Mammary epithelial cell (primary cell): ENCODE measurements at regions not wholly inside any gene's neighbourhood (a gene's known extent, or its start where the extent isn't known, plus 50 kb on each side); places are given as distances from the start of the nearest gene placed in this dataset.

ENCODE experiments used
- EZH2 ChIP-seq: IDR thresholded peaks from 2 replicates; pipeline ENCODE4 v1.6.1; 2012; ENCODE audit warnings: low read length, inconsistent platforms, borderline replicate concordance
- TF ChIP-seq, protein P1 (sequence below), 2 donors: IDR thresholded peaks in 1 of 2; conservative IDR thresholded peaks in 1 of 2; 2 replicates each; pipeline ENCODE4 v1.5.1; 2011 to 2012; ENCODE audit warnings: inconsistent platforms in 2 of 2, low read length in 2 of 2, mild to moderate bottlenecking in 2 of 2, control low read depth in 1 of 2, low read depth in 1 of 2; ENCODE audit not compliant: insufficient read depth in 1 of 2; ENCODE audit errors: extremely low read depth in 1 of 2

DNA sequence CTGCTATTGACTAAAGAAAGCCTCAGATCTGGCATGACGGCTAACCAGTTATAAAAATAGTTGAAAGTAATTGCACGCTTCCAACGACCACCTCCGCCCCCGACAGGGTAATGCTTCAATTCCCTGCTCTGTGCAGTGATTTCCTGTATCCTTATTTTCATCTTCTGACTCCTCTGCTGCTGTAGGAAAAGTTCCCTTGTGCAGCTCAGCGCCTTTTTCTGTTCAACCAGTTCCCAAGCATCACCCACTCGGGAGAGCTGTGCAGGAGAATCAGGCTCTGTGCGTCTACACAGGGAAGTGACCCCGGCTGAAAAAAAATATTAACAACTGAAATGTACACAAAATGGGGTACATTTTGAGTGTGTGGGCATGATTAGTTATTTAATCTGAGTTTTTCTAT, 91.3 kb upstream of the COPS8 start:
- TF ChIP-seq, protein P1, sequence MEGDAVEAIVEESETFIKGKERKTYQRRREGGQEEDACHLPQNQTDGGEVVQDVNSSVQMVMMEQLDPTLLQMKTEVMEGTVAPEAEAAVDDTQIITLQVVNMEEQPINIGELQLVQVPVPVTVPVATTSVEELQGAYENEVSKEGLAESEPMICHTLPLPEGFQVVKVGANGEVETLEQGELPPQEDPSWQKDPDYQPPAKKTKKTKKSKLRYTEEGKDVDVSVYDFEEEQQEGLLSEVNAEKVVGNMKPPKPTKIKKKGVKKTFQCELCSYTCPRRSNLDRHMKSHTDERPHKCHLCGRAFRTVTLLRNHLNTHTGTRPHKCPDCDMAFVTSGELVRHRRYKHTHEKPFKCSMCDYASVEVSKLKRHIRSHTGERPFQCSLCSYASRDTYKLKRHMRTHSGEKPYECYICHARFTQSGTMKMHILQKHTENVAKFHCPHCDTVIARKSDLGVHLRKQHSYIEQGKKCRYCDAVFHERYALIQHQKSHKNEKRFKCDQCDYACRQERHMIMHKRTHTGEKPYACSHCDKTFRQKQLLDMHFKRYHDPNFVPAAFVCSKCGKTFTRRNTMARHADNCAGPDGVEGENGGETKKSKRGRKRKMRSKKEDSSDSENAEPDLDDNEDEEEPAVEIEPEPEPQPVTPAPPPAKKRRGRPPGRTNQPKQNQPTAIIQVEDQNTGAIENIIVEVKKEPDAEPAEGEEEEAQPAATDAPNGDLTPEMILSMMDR (conservative IDR thresholded peaks at IDR 0.05 in 1 of 2, IDR thresholded peaks at IDR 0.05 in 1 of 2; ENCODE audit: extremely low read depth in 1 of 2, insufficient read depth in 1 of 2, low read depth in 1 of 2, low read length in 2 of 2), result no peak
- TF ChIP-seq EZH2, result no peak
